Endodermal cell (in vitro differentiated cells): ENCODE measurements at regions not wholly inside any gene's neighbourhood (a gene's known extent, or its start where the extent isn't known, plus 50 kb on each side); places are given as distances from the start of the nearest gene placed in this dataset.

Experiments
- DNase-seq: peaks from one replicate; pipeline ENCODE4 v3.0.0-alpha.2; 2017
- H3K27ac ChIP-seq: 2 replicates; pipeline ENCODE4 v1.5.1; 2013; ENCODE audit warnings: mild to moderate bottlenecking, low read depth, low read length, moderate library complexity
- H3K27me3 ChIP-seq: 2 replicates; pipeline ENCODE4 v1.6.1; 2013; ENCODE audit warnings: mild to moderate bottlenecking, low read length, moderate library complexity; ENCODE audit not compliant: insufficient read depth, control insufficient read depth, poor library complexity, severe bottlenecking
- H3K36me3 ChIP-seq: 2 replicates; pipeline ENCODE4 v1.7.0; 2013; ENCODE audit warnings: mild to moderate bottlenecking, low read length, moderate library complexity; ENCODE audit not compliant: control insufficient read depth, insufficient read depth
- H3K4me1 ChIP-seq: one replicate; pipeline ENCODE4 v1.7.0; 2013; ENCODE audit warnings: low read length; ENCODE audit not compliant: control insufficient read depth, insufficient read depth
- H3K4me3 ChIP-seq: 2 replicates; pipeline ENCODE4 v1.5.1; 2013; ENCODE audit warnings: mild to moderate bottlenecking, low read length, moderate library complexity
- H3K9ac ChIP-seq: 2 replicates; pipeline ENCODE4 v1.6.1; 2013; ENCODE audit warnings: mild to moderate bottlenecking, low read length, moderate library complexity; ENCODE audit not compliant: poor library complexity, severe bottlenecking; ENCODE audit errors: extremely low read depth
- H3K9me3 ChIP-seq: 2 replicates; pipeline ENCODE4 v1.6.1; 2013; ENCODE audit warnings: mild to moderate bottlenecking, low read length, moderate library complexity; ENCODE audit not compliant: control insufficient read depth
- H3K27ac Mint-ChIP-seq: 2 replicates; pipeline ENCODE4 v1.8.0; 2020; ENCODE audit warnings: mixed read lengths
- H3K27me3 Mint-ChIP-seq: 2 replicates; pipeline ENCODE4 v1.8.0; 2021; ENCODE audit warnings: mild to moderate bottlenecking, mixed read lengths; ENCODE audit not compliant: insufficient read depth
- H3K36me3 Mint-ChIP-seq: 2 replicates; pipeline ENCODE4 v1.8.0; 2020; ENCODE audit warnings: low read depth, mixed read lengths
- H3K4me1 Mint-ChIP-seq: 2 replicates; pipeline ENCODE4 v1.8.0; 2020; ENCODE audit warnings: mixed read lengths
- H3K4me3 Mint-ChIP-seq: 2 replicates; pipeline ENCODE4 v1.8.0; 2020; ENCODE audit warnings: mild to moderate bottlenecking, moderate library complexity, mixed read lengths
- H3K9me3 Mint-ChIP-seq: 2 replicates; pipeline ENCODE4 v1.8.0; 2020; ENCODE audit warnings: mild to moderate bottlenecking, mixed read lengths
- CTCF ChIP-seq: fragments of 200-600 bp; sonication (generic); conservative IDR thresholded peaks from 2 replicates; pipeline ENCODE4 v1.5.0; 2021; ENCODE audit warnings: antibody characterized with exemption, mild to moderate bottlenecking
- WGBS, 2 experiments: methylation state at CpG; one replicate each; pipeline versions ENCODE4 v1.1.5 to v1.1.7; 2013; ENCODE audit warnings: missing lambda C conversion rate in 2 of 2, mixed read lengths in 1 of 2; ENCODE audit not compliant: insufficient coverage in 1 of 2, insufficient read length in 1 of 2; 5-methylcytosine and 5-hydroxymethylcytosine counted together

- Mint-ChIP-seq H3K27ac (no peak overlapping the region), H3K4me3 (no peak overlapping the region), H3K36me3 (no peaks in the 10 kb centered on the region), H3K9me3 (peaks cover 14% of the 10 kb centered on the region), H3K4me1 (no peaks in the 10 kb centered on the region), H3K27me3 (peaks cover 52% of the 10 kb centered on the region)
- 100% methylated on average over 1 of the region's 1 CpG for WGBS, 2 experiments
- H3K36me3 ChIP-seq = no peaks in the 10 kb centered on the region
- H3K4me1 ChIP-seq = no peaks in the 10 kb centered on the region
- no peak overlapping the region for H3K27ac ChIP-seq
- H3K27me3 ChIP-seq = peaks cover 71% of the 10 kb centered on the region
- TF ChIP-seq CTCF = peak; percentile 24
- no peak overlapping the region for H3K4me3 ChIP-seq
- no peak overlapping the region for H3K9ac ChIP-seq
- H3K9me3 ChIP-seq = peaks cover 7% of the 10 kb centered on the region
- DNase-seq = no peak
These were observed 141.6 kb downstream of the DHX35 start for GRCh38 chr20:39103732-39104131.

GRCh38 chr20:39103305-39103704 is 141.2 kb downstream of the DHX35 start:
- H3K4me3 ChIP-seq = no peak overlapping the region
- no peak for TF ChIP-seq CTCF
- 89 to 91% methylated on average over 3 to 4 of the region's 4 CpGs for WGBS, 2 experiments
- no peaks in the 10 kb centered on the region for H3K4me1 ChIP-seq
- no peaks in the 10 kb centered on the region for H3K4me1 Mint-ChIP-seq
- H3K36me3 ChIP-seq = no peaks in the 10 kb centered on the region
- H3K4me3 Mint-ChIP-seq = no peak overlapping the region
- peaks cover 14% of the 10 kb centered on the region for H3K9me3 Mint-ChIP-seq
- peaks cover 7% of the 10 kb centered on the region for H3K9me3 ChIP-seq
- H3K9ac ChIP-seq = no peak overlapping the region
- H3K27me3 ChIP-seq = peaks cover 74% of the 10 kb centered on the region
- H3K27ac ChIP-seq = no peak overlapping the region
- no peak overlapping the region for H3K27ac Mint-ChIP-seq
- DNase-seq = no peak
- no peaks in the 10 kb centered on the region for H3K36me3 Mint-ChIP-seq
- peaks cover 57% of the 10 kb centered on the region for H3K27me3 Mint-ChIP-seq

GRCh38 chr20:39101895-39102294 is 139.8 kb downstream of the DHX35 start:
- Histone ChIP-seq H3K27me3 (peaks cover 75% of the 10 kb centered on the region), H3K9me3 (peaks cover 7% of the 10 kb centered on the region), H3K4me1 (no peaks in the 10 kb centered on the region), H3K36me3 (no peaks in the 10 kb centered on the region), H3K9ac (no peak overlapping the region), H3K4me3 (no peak overlapping the region), H3K27ac (no peak overlapping the region)
- TF ChIP-seq CTCF = no peak
- H3K9me3 Mint-ChIP-seq = peaks cover 14% of the 10 kb centered on the region
- H3K27me3 Mint-ChIP-seq = peaks cover 67% of the 10 kb centered on the region
- no peak overlapping the region for H3K27ac Mint-ChIP-seq
- WGBS, 2 experiments = 86 to 91% methylated on average over 3 of the region's 3 CpGs
- H3K36me3 Mint-ChIP-seq = no peaks in the 10 kb centered on the region
- H3K4me3 Mint-ChIP-seq = no peak overlapping the region
- DNase-seq = no peak
- H3K4me1 Mint-ChIP-seq = no peaks in the 10 kb centered on the region
